NB4 (cell line): ENCODE measurements at regions not wholly inside any gene's neighbourhood (a gene's known extent, or its start where the extent isn't known, plus 50 kb on each side); places are given as distances from the start of the nearest gene placed in this dataset.

ENCODE experiments used
- DNase-seq: peaks from one replicate; pipeline ENCODE4 v3.0.0; 2010; ENCODE audit warnings: low read depth
- H3K4me3 ChIP-seq: one replicate; pipeline ENCODE4 v1.5.1; 2011; ENCODE audit warnings: mild to moderate bottlenecking, low read depth, low read length, moderate library complexity
- CTCF ChIP-seq: IDR thresholded peaks from one replicate; pipeline ENCODE4 v1.5.1; 2012; ENCODE audit warnings: low read depth, low read length
- MAX ChIP-seq: IDR thresholded peaks from 2 replicates; pipeline ENCODE4 v1.6.1; 2011; ENCODE audit warnings: low read depth, low read length
- MYC ChIP-seq: IDR thresholded peaks from 2 replicates; pipeline ENCODE4 v1.6.1; 2011; ENCODE audit warnings: low read depth, low read length
- POLR2A ChIP-seq: IDR thresholded peaks from 2 replicates; pipeline ENCODE4 v1.6.1; 2011; ENCODE audit warnings: mild to moderate bottlenecking; ENCODE audit not compliant: insufficient read length; ENCODE audit errors: extremely low read depth

GRCh38 chr17:59465949-59466307 lies 99.5 kb upstream of the DHX40 start:
- TF ChIP-seq CTCF (no peak), MYC (no peak), MAX (no peak), POLR2A (no peak)
- DNase-seq: no peak
- no peak overlapping the region for H3K4me3 ChIP-seq

- no peak overlapping the region for H3K4me3 ChIP-seq
- TF ChIP-seq POLR2A (no peak), MAX (no peak), MYC (no peak), CTCF (no peak)
- no peak for DNase-seq
Observed at GRCh38 chr17:59466946-59467801, 98.2 kb upstream of the DHX40 start.

GRCh38 chr17:59469786-59470485 lies 95.5 kb upstream of the DHX40 start:
- H3K4me3 ChIP-seq: no peak overlapping the region
- TF ChIP-seq MYC (no peak), MAX (no peak), CTCF (no peak), POLR2A (no peak)
- no peak for DNase-seq

GRCh38 chr17:59470624-59471297 lies 94.6 kb upstream of the DHX40 start:
- no peak for DNase-seq
- no peak overlapping the region for H3K4me3 ChIP-seq
- TF ChIP-seq POLR2A (no peak), MAX (no peak), MYC (no peak), CTCF (no peak)

GRCh38 chr17:59476413-59476812 lies 89.0 kb upstream of the DHX40 start:
- H3K4me3 ChIP-seq: no peak overlapping the region
- no peak for DNase-seq
- TF ChIP-seq MAX (no peak), CTCF (no peak), POLR2A (no peak), MYC (no peak)
